Endodermal cell (in vitro differentiated cells): ENCODE measurements at regions not wholly inside any gene's neighbourhood (a gene's known extent, or its start where the extent isn't known, plus 50 kb on each side); places are given as distances from the start of the nearest gene placed in this dataset.

ENCODE experiments used
- DNase-seq: peaks from one replicate; pipeline ENCODE4 v3.0.0-alpha.2; 2017
- H3K27ac ChIP-seq: 2 replicates; pipeline ENCODE4 v1.5.1; 2013; ENCODE audit warnings: mild to moderate bottlenecking, low read depth, low read length, moderate library complexity
- H3K27me3 ChIP-seq: 2 replicates; pipeline ENCODE4 v1.6.1; 2013; ENCODE audit warnings: mild to moderate bottlenecking, low read length, moderate library complexity; ENCODE audit not compliant: insufficient read depth, control insufficient read depth, poor library complexity, severe bottlenecking
- H3K36me3 ChIP-seq: 2 replicates; pipeline ENCODE4 v1.7.0; 2013; ENCODE audit warnings: mild to moderate bottlenecking, low read length, moderate library complexity; ENCODE audit not compliant: control insufficient read depth, insufficient read depth
- H3K4me1 ChIP-seq: one replicate; pipeline ENCODE4 v1.7.0; 2013; ENCODE audit warnings: low read length; ENCODE audit not compliant: control insufficient read depth, insufficient read depth
- H3K4me3 ChIP-seq: 2 replicates; pipeline ENCODE4 v1.5.1; 2013; ENCODE audit warnings: mild to moderate bottlenecking, low read length, moderate library complexity
- H3K9ac ChIP-seq: 2 replicates; pipeline ENCODE4 v1.6.1; 2013; ENCODE audit warnings: mild to moderate bottlenecking, low read length, moderate library complexity; ENCODE audit not compliant: poor library complexity, severe bottlenecking; ENCODE audit errors: extremely low read depth
- H3K9me3 ChIP-seq: 2 replicates; pipeline ENCODE4 v1.6.1; 2013; ENCODE audit warnings: mild to moderate bottlenecking, low read length, moderate library complexity; ENCODE audit not compliant: control insufficient read depth
- H3K27ac Mint-ChIP-seq: 2 replicates; pipeline ENCODE4 v1.8.0; 2020; ENCODE audit warnings: mixed read lengths
- H3K27me3 Mint-ChIP-seq: 2 replicates; pipeline ENCODE4 v1.8.0; 2021; ENCODE audit warnings: mild to moderate bottlenecking, mixed read lengths; ENCODE audit not compliant: insufficient read depth
- H3K36me3 Mint-ChIP-seq: 2 replicates; pipeline ENCODE4 v1.8.0; 2020; ENCODE audit warnings: low read depth, mixed read lengths
- H3K4me1 Mint-ChIP-seq: 2 replicates; pipeline ENCODE4 v1.8.0; 2020; ENCODE audit warnings: mixed read lengths
- H3K4me3 Mint-ChIP-seq: 2 replicates; pipeline ENCODE4 v1.8.0; 2020; ENCODE audit warnings: mild to moderate bottlenecking, moderate library complexity, mixed read lengths
- H3K9me3 Mint-ChIP-seq: 2 replicates; pipeline ENCODE4 v1.8.0; 2020; ENCODE audit warnings: mild to moderate bottlenecking, mixed read lengths
- CTCF ChIP-seq: fragments of 200-600 bp; sonication (generic); conservative IDR thresholded peaks from 2 replicates; pipeline ENCODE4 v1.5.0; 2021; ENCODE audit warnings: antibody characterized with exemption, mild to moderate bottlenecking
- WGBS, 2 experiments: methylation state at CpG; one replicate each; pipeline versions ENCODE4 v1.1.5 to v1.1.7; 2013; ENCODE audit warnings: missing lambda C conversion rate in 2 of 2, mixed read lengths in 1 of 2; ENCODE audit not compliant: insufficient coverage in 1 of 2, insufficient read length in 1 of 2; 5-methylcytosine and 5-hydroxymethylcytosine counted together

- 92 to 94% methylated on average over 20 of the region's 20 CpGs for WGBS, 2 experiments
- Histone ChIP-seq H3K36me3 (no peaks in the 10 kb centered on the region), H3K9me3 (peaks cover 6% of the 10 kb centered on the region), H3K4me3 (no peak overlapping the region), H3K27me3 (no peaks in the 10 kb centered on the region), H3K27ac (no peak overlapping the region), H3K4me1 (no peaks in the 10 kb centered on the region), H3K9ac (no peak overlapping the region)
- DNase-seq = no peak
- Mint-ChIP-seq H3K27ac (no peak overlapping the region), H3K4me3 (no peak overlapping the region), H3K9me3 (peaks cover 9% of the 10 kb centered on the region), H3K36me3 (no peaks in the 10 kb centered on the region), H3K27me3 (no peaks in the 10 kb centered on the region), H3K4me1 (peaks cover 2% of the 10 kb centered on the region)
- no peak for TF ChIP-seq CTCF
Measured at GRCh38 chr1:213727853-213728592, 259.8 kb upstream of the PROX1 start.

DNA sequence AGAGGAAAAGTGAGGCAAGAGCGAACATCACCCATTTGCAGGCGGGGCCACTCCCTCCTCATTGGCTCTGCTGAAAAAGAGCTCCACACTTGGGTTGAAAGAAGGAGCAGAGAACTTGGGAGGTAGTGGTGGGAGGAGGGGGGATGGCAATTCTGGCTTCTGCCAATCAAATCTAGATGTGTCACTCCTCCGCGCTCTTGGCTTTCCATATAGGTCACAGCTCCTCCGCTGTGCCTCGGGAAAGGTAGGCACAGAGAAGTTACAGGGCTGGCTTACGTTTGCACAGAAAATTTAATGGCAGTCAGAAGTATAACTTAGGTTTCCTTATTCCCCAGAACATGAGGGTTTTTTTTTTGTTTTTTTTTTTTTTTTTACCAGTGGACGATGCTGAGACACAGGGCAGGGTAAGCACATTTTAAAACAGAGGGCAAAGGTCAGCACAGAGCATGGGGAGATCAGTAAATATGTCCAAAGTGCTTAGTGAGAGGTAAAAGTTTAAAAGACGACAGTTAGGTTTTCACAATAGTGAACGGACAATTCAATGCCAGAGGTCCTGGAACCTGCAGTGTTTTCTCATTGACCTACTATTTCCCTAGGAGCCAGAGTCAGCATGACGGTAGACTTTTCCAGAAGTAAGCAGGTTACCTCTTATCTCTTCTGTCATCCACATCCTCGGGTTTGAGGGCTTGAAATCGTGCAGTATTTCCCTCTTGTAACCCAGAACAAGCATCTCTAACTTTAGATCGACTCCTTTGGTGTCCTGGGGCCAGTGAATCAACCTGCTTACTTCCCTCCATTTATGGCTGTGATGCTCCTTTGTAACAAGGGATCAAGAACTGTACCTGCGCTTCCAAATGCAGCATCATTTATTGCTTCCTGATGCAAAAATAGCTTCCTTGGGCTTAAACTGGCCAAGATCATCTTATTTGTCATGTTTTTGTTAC is 258.9 kb upstream of the PROX1 start:
- Histone ChIP-seq H3K36me3 (no peaks in the 10 kb centered on the region), H3K27ac (no peak overlapping the region), H3K9ac (no peak overlapping the region), H3K4me3 (no peak overlapping the region), H3K9me3 (peaks cover 6% of the 10 kb centered on the region), H3K27me3 (no peaks in the 10 kb centered on the region), H3K4me1 (no peaks in the 10 kb centered on the region)
- H3K9me3 Mint-ChIP-seq = peaks cover 9% of the 10 kb centered on the region
- no peak for DNase-seq
- H3K4me3 Mint-ChIP-seq = no peak overlapping the region
- H3K4me1 Mint-ChIP-seq = peaks cover 2% of the 10 kb centered on the region
- TF ChIP-seq CTCF = no peak
- no peak overlapping the region for H3K27ac Mint-ChIP-seq
- no peaks in the 10 kb centered on the region for H3K36me3 Mint-ChIP-seq
- 91 to 94% methylated on average over 8 to 15 of the region's 15 CpGs for WGBS, 2 experiments
- H3K27me3 Mint-ChIP-seq = no peaks in the 10 kb centered on the region

DNA sequence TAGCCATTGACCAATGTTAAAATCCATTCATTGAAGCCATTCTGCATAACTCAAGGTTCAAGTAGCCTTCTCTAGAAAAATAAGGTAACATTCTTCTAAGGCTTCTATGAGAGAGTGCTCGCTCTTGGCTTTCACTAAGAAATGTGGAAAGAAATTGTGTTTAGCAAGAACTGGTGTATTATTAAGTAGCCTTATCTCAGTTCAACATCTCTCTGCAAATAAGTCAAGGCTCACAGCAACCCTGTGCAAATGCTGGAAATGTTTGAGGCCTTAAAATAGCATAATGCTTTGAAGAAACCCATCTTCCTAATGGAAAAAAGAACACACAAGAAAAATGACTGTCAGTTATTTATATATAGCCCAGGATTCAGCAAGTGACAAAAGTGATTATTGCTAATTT is 254.1 kb upstream of the PROX1 start:
- no peak overlapping the region for H3K4me3 ChIP-seq
- H3K9ac ChIP-seq = no peak overlapping the region
- H3K36me3 ChIP-seq = no peaks in the 10 kb centered on the region
- no peaks in the 10 kb centered on the region for H3K27me3 ChIP-seq
- H3K27me3 Mint-ChIP-seq = no peaks in the 10 kb centered on the region
- WGBS, 2 experiments = 88% methylated on average over 1 of the region's 1 CpG; no CpG with 5 or more reads in 1 of the 2 experiments
- H3K27ac Mint-ChIP-seq = no peak overlapping the region
- no peak overlapping the region for H3K27ac ChIP-seq
- no peak overlapping the region for H3K4me3 Mint-ChIP-seq
- no peaks in the 10 kb centered on the region for H3K36me3 Mint-ChIP-seq
- no peak for TF ChIP-seq CTCF
- DNase-seq = no peak
- peaks cover 6% of the 10 kb centered on the region for H3K4me1 Mint-ChIP-seq
- peaks cover 9% of the 10 kb centered on the region for H3K9me3 Mint-ChIP-seq
- H3K9me3 ChIP-seq = peaks cover 6% of the 10 kb centered on the region
- peaks cover 5% of the 10 kb centered on the region for H3K4me1 ChIP-seq
